Panc1 (cell line): ENCODE measurements at regions not wholly inside any gene's neighbourhood (a gene's known extent, or its start where the extent isn't known, plus 50 kb on each side); places are given as distances from the start of the nearest gene placed in this dataset.

Experiments used
- POLR2AphosphoS5 ChIP-seq: IDR thresholded peaks from 2 replicates; pipeline ENCODE4 v1.6.1; 2012; ENCODE audit warnings: mild to moderate bottlenecking, low read depth, low read length, moderate library complexity
- SIN3A ChIP-seq: IDR thresholded peaks from 2 replicates; pipeline ENCODE4 v1.6.1; 2012; ENCODE audit warnings: low read depth, mild to moderate bottlenecking, low read length, moderate library complexity, borderline replicate concordance; ENCODE audit not compliant: insufficient read depth
- TCF7L2 ChIP-seq: IDR thresholded peaks from 2 replicates; pipeline ENCODE4 v1.6.1; 2011; ENCODE audit warnings: mild to moderate bottlenecking, low read depth, low read length, inconsistent platforms
- TF ChIP-seq, protein P1 (sequence below): fragments of 450-650 bp; IDR thresholded peaks from 2 replicates; pipeline ENCODE4 v1.5.1; 2017; ENCODE audit warnings: mild to moderate bottlenecking
- TF ChIP-seq, protein P2 (sequence below), 2 experiments: IDR thresholded peaks; 2 replicates each; pipeline ENCODE4 v1.6.1; 2011 to 2012; ENCODE audit warnings: low read depth in 2 of 2, control low read depth in 1 of 2, low read length in 1 of 2, mild to moderate bottlenecking in 1 of 2, moderate library complexity in 1 of 2; ENCODE audit not compliant: insufficient read depth in 1 of 2

DNA sequence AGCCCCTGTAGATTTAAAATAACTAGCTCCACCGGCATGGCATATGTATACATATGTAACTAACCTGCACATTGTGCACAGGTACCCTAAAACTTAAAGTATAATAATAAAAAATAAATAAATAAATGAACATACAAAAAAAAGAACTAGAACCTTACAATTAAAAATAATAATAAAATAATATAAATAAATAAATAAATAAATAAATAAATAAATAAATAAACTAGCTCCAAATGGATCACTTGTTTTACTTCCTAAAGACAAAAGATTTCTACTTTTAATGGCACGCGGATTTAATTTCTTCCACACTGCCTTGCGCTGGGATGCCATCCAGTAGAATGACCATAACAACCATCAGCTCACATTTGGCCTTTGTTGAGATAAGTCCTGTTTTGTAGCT, 141.0 kb upstream of the NRSN1 start:
- TF ChIP-seq, protein P1, sequence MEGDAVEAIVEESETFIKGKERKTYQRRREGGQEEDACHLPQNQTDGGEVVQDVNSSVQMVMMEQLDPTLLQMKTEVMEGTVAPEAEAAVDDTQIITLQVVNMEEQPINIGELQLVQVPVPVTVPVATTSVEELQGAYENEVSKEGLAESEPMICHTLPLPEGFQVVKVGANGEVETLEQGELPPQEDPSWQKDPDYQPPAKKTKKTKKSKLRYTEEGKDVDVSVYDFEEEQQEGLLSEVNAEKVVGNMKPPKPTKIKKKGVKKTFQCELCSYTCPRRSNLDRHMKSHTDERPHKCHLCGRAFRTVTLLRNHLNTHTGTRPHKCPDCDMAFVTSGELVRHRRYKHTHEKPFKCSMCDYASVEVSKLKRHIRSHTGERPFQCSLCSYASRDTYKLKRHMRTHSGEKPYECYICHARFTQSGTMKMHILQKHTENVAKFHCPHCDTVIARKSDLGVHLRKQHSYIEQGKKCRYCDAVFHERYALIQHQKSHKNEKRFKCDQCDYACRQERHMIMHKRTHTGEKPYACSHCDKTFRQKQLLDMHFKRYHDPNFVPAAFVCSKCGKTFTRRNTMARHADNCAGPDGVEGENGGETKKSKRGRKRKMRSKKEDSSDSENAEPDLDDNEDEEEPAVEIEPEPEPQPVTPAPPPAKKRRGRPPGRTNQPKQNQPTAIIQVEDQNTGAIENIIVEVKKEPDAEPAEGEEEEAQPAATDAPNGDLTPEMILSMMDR, result no peak
- TF ChIP-seq SIN3A (no peak), POLR2AphosphoS5 (no peak), TCF7L2 (no peak)
- TF ChIP-seq, protein P2, sequence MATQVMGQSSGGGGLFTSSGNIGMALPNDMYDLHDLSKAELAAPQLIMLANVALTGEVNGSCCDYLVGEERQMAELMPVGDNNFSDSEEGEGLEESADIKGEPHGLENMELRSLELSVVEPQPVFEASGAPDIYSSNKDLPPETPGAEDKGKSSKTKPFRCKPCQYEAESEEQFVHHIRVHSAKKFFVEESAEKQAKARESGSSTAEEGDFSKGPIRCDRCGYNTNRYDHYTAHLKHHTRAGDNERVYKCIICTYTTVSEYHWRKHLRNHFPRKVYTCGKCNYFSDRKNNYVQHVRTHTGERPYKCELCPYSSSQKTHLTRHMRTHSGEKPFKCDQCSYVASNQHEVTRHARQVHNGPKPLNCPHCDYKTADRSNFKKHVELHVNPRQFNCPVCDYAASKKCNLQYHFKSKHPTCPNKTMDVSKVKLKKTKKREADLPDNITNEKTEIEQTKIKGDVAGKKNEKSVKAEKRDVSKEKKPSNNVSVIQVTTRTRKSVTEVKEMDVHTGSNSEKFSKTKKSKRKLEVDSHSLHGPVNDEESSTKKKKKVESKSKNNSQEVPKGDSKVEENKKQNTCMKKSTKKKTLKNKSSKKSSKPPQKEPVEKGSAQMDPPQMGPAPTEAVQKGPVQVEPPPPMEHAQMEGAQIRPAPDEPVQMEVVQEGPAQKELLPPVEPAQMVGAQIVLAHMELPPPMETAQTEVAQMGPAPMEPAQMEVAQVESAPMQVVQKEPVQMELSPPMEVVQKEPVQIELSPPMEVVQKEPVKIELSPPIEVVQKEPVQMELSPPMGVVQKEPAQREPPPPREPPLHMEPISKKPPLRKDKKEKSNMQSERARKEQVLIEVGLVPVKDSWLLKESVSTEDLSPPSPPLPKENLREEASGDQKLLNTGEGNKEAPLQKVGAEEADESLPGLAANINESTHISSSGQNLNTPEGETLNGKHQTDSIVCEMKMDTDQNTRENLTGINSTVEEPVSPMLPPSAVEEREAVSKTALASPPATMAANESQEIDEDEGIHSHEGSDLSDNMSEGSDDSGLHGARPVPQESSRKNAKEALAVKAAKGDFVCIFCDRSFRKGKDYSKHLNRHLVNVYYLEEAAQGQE (IDR thresholded peaks at IDR 0.05; ENCODE audit: insufficient read depth in 1 of 2, low read depth in 2 of 2, low read length in 1 of 2), result no peak
